A172 (cell line): ENCODE measurements at regions not wholly inside any gene's neighbourhood (a gene's known extent, or its start where the extent isn't known, plus 50 kb on each side); places are given as distances from the start of the nearest gene placed in this dataset.
A peak's percentile ranks its signal among the peaks of the same experiment; 100 is the strongest.
"Not testable (repeated sequence)": the region's sequence is repeated elsewhere in the genome, so short reads cannot be mapped to it uniquely, and the experiment has no call there.

Experiments used
- DNase-seq: peaks from one replicate; pipeline ENCODE4 v3.0.0-alpha.2; 2015; ENCODE audit warnings: low spot score

- no peak for DNase-seq
Observed at GRCh38 chr7:50915621-50916020, 132.9 kb upstream of the GRB10 start.

- no peak for DNase-seq
Observed at GRCh38 chr7:50914460-50914859, 131.8 kb upstream of the GRB10 start.

DNA sequence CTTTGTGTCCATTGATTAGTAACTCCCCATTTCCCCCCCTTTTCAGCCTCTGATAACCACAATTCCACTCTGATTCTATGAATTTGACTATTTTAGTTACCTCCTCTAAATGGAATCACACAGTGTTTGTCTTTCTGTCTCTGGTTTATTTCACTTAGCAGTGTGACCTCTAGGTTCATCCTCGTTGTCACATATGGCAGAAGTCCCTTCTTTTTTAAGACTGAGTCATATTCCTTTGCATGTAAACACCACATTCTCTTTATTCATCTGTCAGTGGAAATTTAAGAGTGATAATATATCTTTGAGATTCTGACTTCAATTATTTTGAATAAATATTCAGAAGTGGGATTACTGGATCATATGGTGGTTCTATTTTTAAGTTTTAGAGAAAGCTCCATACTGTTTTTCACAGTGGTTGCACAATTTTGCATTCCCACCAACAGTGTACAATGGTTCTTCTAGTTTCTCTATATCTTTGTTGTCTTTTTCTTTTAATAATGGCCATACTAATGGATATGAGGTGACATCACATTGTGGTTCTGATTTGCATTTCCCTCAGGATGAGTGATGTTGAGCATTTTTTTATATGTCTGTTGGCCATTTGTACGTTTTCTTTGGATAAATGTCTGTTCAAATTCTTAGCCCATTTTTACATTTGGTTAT is 126.1 kb upstream of the GRB10 start:
- no peak for DNase-seq

DNA sequence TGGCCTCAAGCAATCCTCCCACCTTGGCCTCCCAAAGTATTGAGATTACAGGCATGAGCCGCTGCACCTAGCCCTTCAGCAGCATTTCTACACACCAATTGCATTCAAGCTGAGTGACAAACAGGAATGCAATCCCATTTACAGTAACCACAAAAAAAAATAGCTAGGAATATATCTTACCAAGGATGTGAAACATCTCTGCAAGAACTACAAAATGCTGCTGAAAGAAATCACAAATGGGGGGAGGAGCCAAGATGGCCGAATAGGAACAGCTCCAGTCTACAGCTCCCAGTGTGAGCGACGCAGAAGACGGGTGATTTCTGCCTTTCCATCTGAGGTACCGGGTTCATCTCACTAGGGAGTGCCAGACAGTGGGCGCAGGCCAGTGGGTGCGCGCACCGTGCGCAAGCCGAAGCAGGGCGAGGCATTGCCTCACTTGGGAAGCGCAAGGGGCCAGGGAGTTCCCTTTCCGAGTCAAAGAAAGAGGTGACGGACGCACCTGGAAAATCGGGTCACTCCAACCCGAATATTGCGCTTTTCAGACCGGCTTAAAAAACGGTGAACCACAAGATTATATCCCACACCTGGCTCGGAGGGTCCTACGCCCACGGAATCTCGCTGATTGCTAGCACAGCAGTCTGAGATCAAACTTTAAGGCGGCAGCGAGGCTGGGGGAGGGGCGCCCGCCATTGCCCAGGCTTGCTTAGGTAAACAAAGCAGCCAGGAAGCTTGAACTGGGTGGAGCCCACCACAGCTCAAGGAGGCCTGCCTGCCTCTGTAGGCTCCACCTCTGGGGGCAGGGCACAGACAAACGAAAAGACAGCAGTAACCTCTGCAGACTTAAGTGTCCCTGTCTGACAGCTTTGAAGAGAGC is 116.1 kb upstream of the GRB10 start:
- peak; percentile 28 for DNase-seq

- not testable (repeated sequence) for DNase-seq
Observed at GRCh38 chr7:50887061-50887460, 104.4 kb upstream of the GRB10 start.

DNA sequence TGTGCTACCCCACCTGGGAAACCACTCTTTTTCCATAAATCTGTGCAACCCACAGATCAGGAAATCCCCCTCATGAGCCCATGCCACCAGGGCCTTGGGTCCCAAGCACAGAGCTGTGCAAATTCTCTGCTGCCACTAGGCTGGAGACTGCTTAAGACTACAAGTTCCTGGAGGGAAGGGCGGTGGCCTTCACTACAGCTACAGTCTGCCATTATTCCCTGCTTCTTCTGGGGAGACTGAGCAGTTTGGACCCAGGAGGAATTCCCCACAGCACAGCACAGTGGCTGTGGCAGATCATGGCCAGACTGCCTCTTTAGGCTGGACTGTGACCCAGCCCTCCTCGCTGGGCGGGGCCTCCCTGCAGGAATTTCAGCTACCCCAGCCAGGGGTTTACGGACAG is 89.7 kb upstream of the GRB10 start:
- DNase-seq, result no peak

DNA sequence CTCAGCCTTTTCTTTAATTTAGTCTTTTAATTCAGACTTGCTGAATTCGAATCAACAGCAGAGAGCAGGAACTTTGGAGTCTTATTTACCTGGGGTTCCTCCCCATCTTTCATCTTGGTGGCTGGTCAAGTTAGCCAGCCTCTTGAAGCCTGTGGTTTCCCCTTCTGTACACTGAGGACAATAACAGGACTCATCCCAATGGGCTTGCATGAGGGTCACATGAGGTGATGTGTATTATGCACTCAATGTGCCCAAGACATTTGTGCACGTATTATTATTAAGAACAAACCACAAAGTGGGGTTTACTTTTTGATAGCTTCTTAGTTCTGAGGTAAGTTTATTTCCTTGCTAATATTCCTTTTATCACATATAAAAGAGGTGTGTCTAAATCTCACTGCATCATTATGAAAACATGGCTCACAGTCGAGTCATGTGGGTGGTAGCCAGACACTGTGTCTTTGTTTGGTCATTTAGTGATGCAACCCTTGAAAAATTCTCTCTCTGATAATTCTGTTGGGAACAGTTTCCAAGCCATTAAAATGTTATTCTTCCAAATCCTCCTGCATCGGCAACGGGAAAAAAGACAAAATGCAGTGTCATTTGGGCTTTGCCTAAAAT is 86.5 kb upstream of the GRB10 start:
- peak; percentile 92 for DNase-seq

DNA sequence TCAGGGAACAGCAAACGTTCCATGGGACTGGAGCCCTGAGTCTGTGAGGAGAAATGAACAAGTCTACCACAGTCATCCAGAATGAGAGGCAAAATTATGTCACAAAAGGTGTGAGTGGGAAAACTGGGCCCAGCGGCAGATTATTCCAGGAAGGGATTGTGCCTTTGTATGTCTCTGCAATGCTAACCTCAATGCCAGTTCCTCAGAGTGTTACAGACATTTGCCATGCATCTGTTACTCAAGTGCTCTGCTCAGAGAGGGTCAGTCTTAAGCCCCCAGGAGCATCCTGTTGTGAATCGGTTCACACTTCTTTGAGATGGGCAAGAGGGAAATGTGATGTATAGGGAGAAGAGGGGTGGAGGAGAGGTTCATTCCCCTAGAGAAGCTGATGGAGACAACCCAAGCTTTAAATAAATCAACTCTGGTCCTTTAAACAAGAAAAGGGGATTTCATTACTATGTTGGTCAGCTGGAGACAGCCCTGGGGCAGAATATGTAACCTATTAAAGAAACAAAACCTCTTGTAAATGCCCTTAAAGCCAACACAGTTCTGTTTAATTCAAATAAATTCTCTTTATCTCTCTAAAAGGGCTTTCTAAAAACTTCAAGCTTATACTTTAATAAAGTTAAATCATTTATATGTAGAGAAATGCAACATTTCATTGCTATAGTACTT is 85.9 kb upstream of the GRB10 start:
- no peak for DNase-seq

GRCh38 chr7:50867034-50867356 is 84.3 kb upstream of the GRB10 start:
- no peak for DNase-seq

DNA sequence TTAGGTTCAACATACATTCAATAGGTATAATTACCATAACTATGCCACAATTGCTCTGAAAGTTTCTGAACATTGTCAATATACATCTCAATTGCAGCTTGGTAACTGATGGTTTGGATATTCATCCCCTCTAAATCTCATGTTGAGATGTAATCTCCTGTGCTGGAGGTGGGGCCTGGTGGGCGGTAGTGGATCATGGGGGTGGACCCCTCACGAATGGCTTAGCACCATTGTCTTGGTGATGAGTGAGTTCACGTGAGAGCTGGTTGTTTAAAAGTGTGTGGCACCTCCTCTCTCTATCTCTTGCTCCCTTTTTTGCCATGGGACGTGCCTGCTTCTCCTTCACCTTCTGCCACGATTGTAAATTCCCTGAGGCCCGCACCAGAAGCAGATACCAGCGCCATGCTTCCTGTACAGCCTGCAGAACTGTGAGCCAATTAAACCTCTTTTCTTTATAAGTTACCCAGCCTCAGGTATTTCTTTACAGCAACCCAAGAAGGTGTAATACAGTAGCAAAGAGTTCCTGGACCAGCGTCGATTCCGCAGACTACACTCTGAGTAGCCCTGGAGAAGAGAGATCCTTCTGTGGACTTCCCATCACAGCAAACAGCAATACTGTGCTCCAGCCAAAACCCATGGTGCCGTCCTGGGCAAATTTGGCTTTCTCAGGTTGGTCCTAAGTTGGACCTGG is 83.8 kb upstream of the GRB10 start:
- DNase-seq, result no peak

- no peak for DNase-seq
Observed at GRCh38 chr7:50865450-50865849, 82.8 kb upstream of the GRB10 start.

- DNase-seq, result no peak
Observed at GRCh38 chr7:50864694-50865093, 82.0 kb upstream of the GRB10 start.

DNA sequence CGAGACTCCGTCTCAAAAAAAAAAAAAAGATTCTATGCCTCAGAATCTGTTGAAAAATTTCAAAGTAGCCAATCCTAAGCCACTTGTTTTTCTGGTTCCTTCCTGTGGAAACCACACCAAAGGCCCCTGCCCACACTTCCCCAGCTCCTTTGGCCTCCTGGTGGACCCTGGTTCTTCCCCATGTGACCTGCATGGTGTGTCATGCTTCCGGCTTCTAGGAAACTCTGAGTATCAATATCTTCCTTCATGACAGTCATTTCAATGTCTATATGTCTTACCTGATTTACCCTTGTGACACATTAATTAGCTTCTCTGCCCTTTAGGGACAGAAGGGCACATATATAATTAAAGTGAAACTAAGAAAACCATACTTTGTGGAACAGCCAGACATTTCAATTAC is 80.4 kb upstream of the GRB10 start:
- DNase-seq, result no peak

DNA sequence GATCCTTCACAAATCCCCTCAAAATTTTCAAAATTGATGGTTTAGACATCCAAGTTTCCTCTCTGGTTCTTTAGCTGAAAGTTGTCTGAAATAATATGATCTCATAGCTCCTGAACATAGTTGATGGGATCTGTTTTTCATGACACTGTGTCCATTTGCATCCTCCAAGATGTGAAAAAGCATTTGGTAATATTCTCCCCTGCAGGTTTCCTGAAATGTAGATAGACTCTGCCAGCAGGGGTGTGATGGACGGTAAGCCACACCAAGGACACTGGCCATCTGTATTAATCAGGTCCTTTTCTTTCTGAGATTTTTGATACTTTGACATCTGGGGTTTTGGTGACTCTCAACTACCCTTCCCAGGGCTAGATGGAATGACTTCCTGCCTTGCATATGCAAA is 79.6 kb upstream of the GRB10 start:
- no peak for DNase-seq

- no peak for DNase-seq
Observed at GRCh38 chr7:50860598-50860997, 77.9 kb upstream of the GRB10 start.

DNA sequence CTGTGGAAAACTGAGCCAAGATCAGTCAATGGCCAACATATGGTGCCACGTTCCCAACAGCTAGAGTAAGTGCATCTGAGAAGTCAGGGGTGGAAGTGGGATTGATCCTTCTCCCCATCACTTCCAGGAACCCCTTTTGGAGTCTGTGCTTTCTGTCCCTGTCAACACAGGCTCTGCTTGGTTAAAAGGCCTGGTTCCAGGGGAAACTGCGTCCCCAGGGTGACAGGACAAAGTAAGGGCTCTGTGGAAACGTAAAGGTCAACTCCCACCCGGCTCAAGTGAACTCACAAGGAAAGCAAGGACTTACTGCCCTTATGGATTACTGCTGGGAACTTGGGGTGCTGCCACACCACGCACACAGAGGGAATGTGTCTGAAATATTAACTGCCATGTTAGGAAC is 77.5 kb upstream of the GRB10 start:
- no peak for DNase-seq

- DNase-seq, result no peak
Observed at GRCh38 chr7:50858528-50859245, 76.0 kb upstream of the GRB10 start.

DNA sequence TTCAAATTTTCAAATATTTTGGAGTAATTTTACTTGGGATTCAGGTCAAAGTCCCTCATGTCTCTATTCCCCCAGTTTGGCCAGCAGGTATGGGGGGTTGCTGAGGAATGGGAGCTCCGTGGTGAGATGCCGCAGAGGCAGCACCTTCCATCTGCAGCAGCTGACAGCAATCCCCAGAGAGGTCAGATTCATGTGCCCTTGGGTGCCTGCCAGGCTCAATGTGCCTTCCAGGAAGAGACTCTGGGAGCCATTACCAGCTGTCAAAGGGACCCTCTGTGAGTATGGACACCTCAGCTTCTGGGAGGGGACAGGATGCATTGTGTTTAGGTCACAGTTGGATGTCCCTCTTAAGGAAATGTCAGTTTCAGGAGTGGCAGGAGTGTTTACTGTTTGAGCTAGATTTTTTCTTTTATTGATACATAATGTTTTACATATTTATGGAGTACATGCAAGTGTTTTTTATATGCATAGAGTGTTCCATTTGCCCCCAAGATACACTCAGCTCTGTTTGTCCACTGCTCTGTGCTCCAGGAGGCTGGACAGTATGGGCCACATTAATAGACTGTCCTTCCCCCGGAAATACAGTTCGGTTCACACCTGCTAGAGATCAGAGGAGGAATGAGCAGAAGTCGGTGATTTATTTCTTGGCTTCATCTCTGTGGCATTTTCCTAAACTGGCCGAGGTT is 75.3 kb upstream of the GRB10 start:
- DNase-seq, result no peak

- no peak for DNase-seq
Observed at GRCh38 chr7:50856806-50857205, 74.1 kb upstream of the GRB10 start.

- no peak for DNase-seq
Observed at GRCh38 chr7:50856231-50856630, 73.5 kb upstream of the GRB10 start.

DNA sequence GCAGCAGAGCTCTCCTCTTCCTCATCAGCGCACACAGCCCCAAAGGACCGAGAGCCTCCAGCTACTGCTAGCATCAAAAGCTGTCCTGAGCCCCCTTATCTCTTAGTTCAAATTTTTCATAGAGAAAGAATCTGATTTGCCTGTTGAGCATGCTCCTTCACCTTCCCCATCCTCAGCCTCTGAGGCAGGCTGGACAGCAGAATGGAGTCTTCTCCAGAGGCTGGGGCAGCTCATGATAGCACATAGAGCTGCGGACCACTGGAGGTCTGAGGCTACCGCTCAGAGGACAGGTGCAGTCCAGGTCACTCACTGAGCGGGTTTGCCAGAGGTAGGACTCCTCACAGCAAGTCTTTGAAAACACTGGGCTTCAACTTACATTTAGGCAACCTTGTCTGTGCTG is 72.8 kb upstream of the GRB10 start:
- DNase-seq, result no peak
